ENCODE measurements at regions not wholly inside any gene's neighbourhood (a gene's known extent, or its start where the extent isn't known, plus 50 kb on each side); places are given as distances from the start of the nearest gene placed in this dataset.

DNA sequence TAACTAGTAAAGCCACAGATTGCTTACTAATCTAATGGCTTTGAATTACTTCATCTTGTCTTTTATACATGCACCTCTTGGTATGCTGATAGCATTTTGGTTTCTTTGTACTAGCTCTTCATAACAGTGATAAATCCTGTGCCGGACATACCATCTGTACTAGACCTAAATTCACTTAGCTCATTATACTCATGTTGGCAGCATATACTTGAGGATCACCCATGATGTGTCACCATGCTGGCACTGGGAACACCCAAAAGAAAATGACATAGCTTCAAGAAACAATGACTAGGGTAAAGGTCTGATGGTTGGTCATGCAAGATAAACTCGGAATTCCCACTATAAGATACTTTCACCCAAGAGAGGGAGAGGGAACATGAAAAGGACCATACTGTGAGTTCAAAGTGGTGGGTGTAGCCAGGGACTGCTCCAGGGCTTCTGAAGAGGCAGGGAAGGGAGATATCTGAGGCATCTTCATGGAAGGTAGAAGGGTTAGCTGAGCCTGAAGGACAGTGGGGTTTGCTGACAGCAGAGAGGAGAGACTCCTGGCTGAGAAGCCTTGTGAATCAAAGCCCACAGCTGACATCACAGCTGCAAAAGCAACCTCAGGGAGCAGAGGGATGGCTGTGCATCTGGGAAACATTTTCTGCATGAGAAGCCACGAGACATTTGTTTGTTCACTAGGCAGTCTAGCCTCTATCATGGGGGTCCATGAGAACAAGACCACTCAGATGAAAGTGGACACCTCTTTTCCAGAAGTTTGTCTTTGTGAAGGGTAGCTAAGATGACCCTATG, 314.2 kb downstream of the RAB28 start:
- TF ChIP-seq POLR2AphosphoS5 (IDR thresholded peaks at IDR 0.05), result no peak
- no peak for TF ChIP-seq CTCF (IDR thresholded peaks at IDR 0.05)
- no peak for TF ChIP-seq EP300 (IDR thresholded peaks at IDR 0.05)
- TF ChIP-seq POLR2A (IDR thresholded peaks at IDR 0.05), result no peak
